H1 (cell line): ENCODE measurements at regions not wholly inside any gene's neighbourhood (a gene's known extent, or its start where the extent isn't known, plus 50 kb on each side); places are given as distances from the start of the nearest gene placed in this dataset.

Source experiments
- CTCF ChIA-PET: fragments of 300-600 bp; sonication (Branson Sonifier 250); formaldehyde crosslinking; loops from one replicate; lab custom pipeline; 2021; ENCODE audit not compliant: partially characterized antibody; lab: Charles Lee
- POLR2A ChIA-PET: fragments of 300-600 bp; sonication (Branson Sonifier 250); formaldehyde crosslinking; loops from one replicate; lab custom pipeline; 2021; ENCODE audit warnings: inconsistent platforms; ENCODE audit not compliant: partially characterized antibody; lab: Charles Lee
- DNase-seq, 2 experiments: peaks; one replicate each; pipeline versions ENCODE4 v3.0.0 to v3.0.0-alpha.2; 2010 to 2022; ENCODE audit warnings: low spot score in 2 of 2, low read depth in 1 of 2, mixed read lengths in 1 of 2
- FAIRE-seq: peaks from 2 replicates; lab custom pipeline; 2011; peaks lifted over from hg19 to GRCh38; lab: Jason Lieb, UNC
- H2AFZ ChIP-seq: 2 replicates; pipeline ENCODE4 v1.8.1; 2012; ENCODE audit warnings: low read length, inconsistent platforms
- H2AK5ac ChIP-seq: 2 replicates; pipeline ENCODE4 v1.6.1; 2013; ENCODE audit warnings: low read depth, low read length
- H2BK120ac ChIP-seq: replicated peaks from 2 replicates; pipeline ENCODE3; 2013; ENCODE audit warnings: low read depth, low read length, inconsistent platforms
- H2BK12ac ChIP-seq: 2 replicates; pipeline ENCODE4 v1.6.1; 2013; ENCODE audit warnings: low read depth, low read length
- H2BK15ac ChIP-seq: 2 replicates; pipeline ENCODE4 v1.6.1; 2013; ENCODE audit warnings: low read length
- H2BK20ac ChIP-seq: 2 replicates; pipeline ENCODE4 v1.6.1; 2013; ENCODE audit warnings: low read length
- H2BK5ac ChIP-seq: 2 replicates; pipeline ENCODE4 v1.6.1; 2013; ENCODE audit warnings: low read depth, low read length
- H3K14ac ChIP-seq: 2 replicates; pipeline ENCODE4 v1.6.1; 2013; ENCODE audit warnings: inconsistent platforms; ENCODE audit not compliant: insufficient read length
- H3K18ac ChIP-seq: 2 replicates; pipeline ENCODE4 v1.6.1; 2013; ENCODE audit warnings: low read length; ENCODE audit errors: extremely low read depth
- H3K23ac ChIP-seq: 2 replicates; pipeline ENCODE4 v1.6.1; 2013; ENCODE audit warnings: inconsistent platforms; ENCODE audit not compliant: insufficient read length
- H3K23me2 ChIP-seq: 2 replicates; pipeline ENCODE4 v1.6.1; 2013; ENCODE audit warnings: low read depth, low read length
- H3K27ac ChIP-seq: 2 replicates; pipeline ENCODE4 v1.6.1; 2011; ENCODE audit warnings: low read depth, low read length, inconsistent platforms
- H3K27me3 ChIP-seq, 4 experiments: replicated peaks in 1 of 4; 1 replicate in 1 of 4; 2 replicates in 3 of 4; pipeline versions ENCODE4 v1.6.1 to v1.8.1; 2011 to 2013; ENCODE audit warnings: low read length in 3 of 4, mild to moderate bottlenecking in 3 of 4, inconsistent platforms in 2 of 4, mixed read lengths in 2 of 4, moderate library complexity in 1 of 4; ENCODE audit not compliant: control insufficient read depth in 3 of 4, insufficient read depth in 3 of 4; ENCODE audit errors: extremely low read depth in 1 of 4
- H3K36me3 ChIP-seq, 4 experiments: 2 replicates each; pipeline versions ENCODE4 v1.6.1 to v1.8.1; 2011 to 2013; ENCODE audit warnings: mild to moderate bottlenecking in 4 of 4, low read length in 3 of 4, moderate library complexity in 2 of 4, control low read depth in 1 of 4, inconsistent platforms in 1 of 4; ENCODE audit not compliant: insufficient read depth in 4 of 4, control insufficient read depth in 2 of 4
- H3K4ac ChIP-seq: replicated peaks from 2 replicates; pipeline ENCODE3; 2013; ENCODE audit warnings: low read length, low read depth, mixed read lengths, inconsistent platforms; ENCODE audit not compliant: insufficient read length
- H3K4me1 ChIP-seq, 4 experiments: replicated peaks in 1 of 4; 1 replicate in 1 of 4; 2 replicates in 3 of 4; pipeline versions ENCODE4 v1.6.1 to v1.8.1; 2011 to 2013; ENCODE audit warnings: low read length in 3 of 4, inconsistent platforms in 2 of 4, mixed read lengths in 1 of 4; ENCODE audit not compliant: insufficient read depth in 4 of 4, control insufficient read depth in 3 of 4
- H3K4me2 ChIP-seq, 2 experiments: 2 replicates each; pipeline versions ENCODE4 v1.6.1 to v1.8.1; 2011 to 2013; ENCODE audit warnings: low read depth in 2 of 2, low read length in 2 of 2, control low read depth in 1 of 2, inconsistent platforms in 1 of 2, mild to moderate bottlenecking in 1 of 2; ENCODE audit not compliant: insufficient read depth in 1 of 2
- H3K4me3 ChIP-seq, 4 experiments: fragments of 200-600, 300-600 bp in 1 of 4; sonication (generic), shearing (Covaris generic), sonication (Bioruptor Twin) in 1 of 4; 2 replicates each; pipeline versions ENCODE4 v1.5.1 to v1.8.1; 2011 to 2016; ENCODE audit warnings: low read length in 4 of 4, low read depth in 3 of 4, control low read depth in 2 of 4, inconsistent platforms in 2 of 4, mild to moderate bottlenecking in 2 of 4, mixed read lengths in 1 of 4, moderate library complexity in 1 of 4; ENCODE audit not compliant: insufficient read depth in 2 of 4; ENCODE audit errors: extremely low read depth in 1 of 4
- H3K56ac ChIP-seq: replicated peaks from 2 replicates; pipeline ENCODE3; 2013; ENCODE audit warnings: low read depth, mild to moderate bottlenecking, mixed read lengths, low read length, inconsistent platforms; ENCODE audit not compliant: insufficient read length
- H3K79me1 ChIP-seq: 2 replicates; pipeline ENCODE4 v1.6.1; 2013; ENCODE audit warnings: low read depth, low read length, control low read depth
- H3K79me2 ChIP-seq, 2 experiments: 2 replicates each; pipeline versions ENCODE4 v1.6.1 to v1.8.1; 2012 to 2013; ENCODE audit warnings: low read length in 2 of 2, mild to moderate bottlenecking in 2 of 2, inconsistent platforms in 1 of 2; ENCODE audit not compliant: insufficient read depth in 2 of 2, control insufficient read depth in 1 of 2
- H3K9ac ChIP-seq, 4 experiments: replicated peaks in 1 of 4; 1 replicate in 1 of 4; 2 replicates in 3 of 4; pipeline versions ENCODE4 v1.6.1 to v1.8.1; 2011 to 2013; ENCODE audit warnings: low read depth in 3 of 4, low read length in 3 of 4, control low read depth in 2 of 4, mild to moderate bottlenecking in 2 of 4, moderate library complexity in 2 of 4, inconsistent platforms in 1 of 4; ENCODE audit errors: extremely low read depth in 1 of 4
- H3K9me3 ChIP-seq, 2 experiments: 2 replicates each; pipeline versions ENCODE4 v1.6.1 to v1.8.1; 2012 to 2013; ENCODE audit warnings: mild to moderate bottlenecking in 2 of 2, moderate library complexity in 2 of 2, control low read depth in 1 of 2, inconsistent platforms in 1 of 2, low read depth in 1 of 2, low read length in 1 of 2, mixed read lengths in 1 of 2; ENCODE audit not compliant: insufficient read depth in 2 of 2
- H4K20me1 ChIP-seq, 2 experiments: replicated peaks in 1 of 2; 2 replicates each; pipeline versions ENCODE3 to v1.8.1; 2011 to 2013; ENCODE audit warnings: inconsistent platforms in 2 of 2, low read length in 2 of 2, mild to moderate bottlenecking in 1 of 2; ENCODE audit not compliant: insufficient read depth in 2 of 2, control insufficient read depth in 1 of 2
- H4K5ac ChIP-seq: 2 replicates; pipeline ENCODE4 v1.6.1; 2013; ENCODE audit warnings: low read length, low read depth, mixed read lengths, inconsistent platforms; ENCODE audit not compliant: insufficient read length
- H4K8ac ChIP-seq: 2 replicates; pipeline ENCODE4 v1.8.0; 2013; ENCODE audit warnings: mild to moderate bottlenecking, moderate library complexity, low read length, inconsistent platforms; ENCODE audit not compliant: insufficient read depth; ENCODE audit errors: extremely low read depth
- H4K91ac ChIP-seq: replicated peaks from 2 replicates; pipeline ENCODE3; 2013; ENCODE audit warnings: low read length, mixed read lengths, inconsistent platforms; ENCODE audit not compliant: insufficient read length
- CHD1 ChIP-seq: IDR thresholded peaks from 2 replicates; pipeline ENCODE4 v1.6.1; 2012; ENCODE audit warnings: low read depth, low read length, improper control_type of control experiment
- JUND ChIP-seq: IDR thresholded peaks from 2 replicates; pipeline ENCODE4 v1.6.1; 2011; ENCODE audit warnings: mild to moderate bottlenecking, improper control_type of control experiment, low read length
- KDM1A ChIP-seq: fragments of 200-600, 300-600 bp; sonication (generic); IDR thresholded peaks from 2 replicates; pipeline ENCODE4 v1.7.1; 2016; ENCODE audit warnings: mild to moderate bottlenecking, low read length, borderline replicate concordance
- NANOG ChIP-seq: IDR thresholded peaks from 2 replicates; pipeline ENCODE4 v1.6.1; 2011; ENCODE audit warnings: low read length, low read depth, mild to moderate bottlenecking, inconsistent platforms; ENCODE audit not compliant: insufficient read depth, poor library complexity, severe bottlenecking
- SUZ12 ChIP-seq: fragments of 200-600 bp; sonication (generic); IDR thresholded peaks from 2 replicates; pipeline ENCODE4 v1.6.1; 2012; ENCODE audit warnings: mild to moderate bottlenecking, inconsistent platforms, low read length, moderate library complexity, mixed read lengths
- WGBS, 2 experiments: shearing (Covaris generic) in 1 of 2; methylation state at CpG; one replicate each; pipeline versions ENCODE4 v1.1.6 to v1.1.7; 2013 to 2015; ENCODE audit warnings: low lambda C conversion rate in 2 of 2, mixed read lengths in 2 of 2, inconsistent platforms in 1 of 2, low coverage in 1 of 2, missing lambda C conversion rate in 1 of 2; ENCODE audit not compliant: insufficient replicate concordance in 2 of 2, insufficient coverage in 1 of 2, insufficient read length in 1 of 2; ENCODE audit errors: extremely low coverage in 1 of 2, missing lambda C conversion rate in 1 of 2; 5-methylcytosine and 5-hydroxymethylcytosine counted together
- TF ChIP-seq, protein P1 (sequence below): IDR thresholded peaks from 2 replicates; pipeline ENCODE4 v1.6.1; 2011; ENCODE audit warnings: low read length, improper control_type of control experiment

DNA sequence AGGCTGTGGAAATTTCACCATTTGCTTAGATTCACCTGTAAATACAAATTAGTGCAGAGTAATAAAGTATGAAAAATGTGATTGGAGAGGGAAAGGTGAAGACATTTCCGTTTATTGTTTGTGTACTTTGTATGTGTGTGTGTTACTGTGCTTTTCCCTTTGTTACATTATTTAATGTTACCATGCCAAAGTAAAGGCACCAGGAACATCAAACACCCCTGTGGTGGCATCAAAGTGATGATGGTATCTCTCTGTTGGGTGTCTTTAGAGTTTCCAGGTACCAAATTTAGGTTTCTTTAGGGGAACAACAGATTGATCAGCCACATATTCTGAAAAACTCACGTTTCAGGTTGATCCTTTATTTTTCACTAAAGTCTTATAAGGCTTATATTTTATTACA lies 189.0 kb upstream of the FBXO33 start:
- TF ChIP-seq SUZ12 (no peak), CHD1 (no peak), NANOG (no peak), KDM1A (no peak), JUND (no peak)
- TF ChIP-seq, protein P1, sequence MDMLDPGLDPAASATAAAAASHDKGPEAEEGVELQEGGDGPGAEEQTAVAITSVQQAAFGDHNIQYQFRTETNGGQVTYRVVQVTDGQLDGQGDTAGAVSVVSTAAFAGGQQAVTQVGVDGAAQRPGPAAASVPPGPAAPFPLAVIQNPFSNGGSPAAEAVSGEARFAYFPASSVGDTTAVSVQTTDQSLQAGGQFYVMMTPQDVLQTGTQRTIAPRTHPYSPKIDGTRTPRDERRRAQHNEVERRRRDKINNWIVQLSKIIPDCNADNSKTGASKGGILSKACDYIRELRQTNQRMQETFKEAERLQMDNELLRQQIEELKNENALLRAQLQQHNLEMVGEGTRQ: no peak
- H2AK5ac ChIP-seq: no peak overlapping the region
- no peak overlapping the region for H2BK20ac ChIP-seq
- no peak for DNase-seq
- H3K56ac ChIP-seq: no peak overlapping the region
- H4K8ac ChIP-seq: no peak overlapping the region
- H3K18ac ChIP-seq: no peak overlapping the region
- no peak overlapping the region for H4K5ac ChIP-seq
- no peak overlapping the region for H2BK15ac ChIP-seq
- CTCF ChIA-PET: no interaction called here
- no peak for FAIRE-seq
- no peak overlapping the region for H3K14ac ChIP-seq
- H2BK12ac ChIP-seq: no peak overlapping the region
- H2AFZ ChIP-seq: no peak overlapping the region
- H4K20me1 ChIP-seq: no peaks in the 10 kb centered on the region
- H3K36me3 ChIP-seq: no peaks in the 10 kb centered on the region
- H3K23me2 ChIP-seq: no peaks in the 10 kb centered on the region
- no peak overlapping the region for H3K4me3 ChIP-seq
- no peak overlapping the region for H3K23ac ChIP-seq
- no peaks in the 10 kb centered on the region for H3K27me3 ChIP-seq
- POLR2A ChIA-PET: no interaction called here
- no peak overlapping the region for H2BK120ac ChIP-seq
- H3K4me1 ChIP-seq: no peaks in the 10 kb centered on the region
- H3K79me1 ChIP-seq: no peaks in the 10 kb centered on the region
- no peak overlapping the region for H3K9ac ChIP-seq
- H3K79me2 ChIP-seq: no peaks in the 10 kb centered on the region
- 82% methylated on average over 2 of the region's 2 CpGs; no CpG with 5 or more reads in 1 of the 2 experiments for WGBS, 2 experiments
- no peak overlapping the region for H2BK5ac ChIP-seq
- H4K91ac ChIP-seq: no peak overlapping the region
- no peak overlapping the region for H3K4ac ChIP-seq
- H3K27ac ChIP-seq: no peak overlapping the region
- H3K4me2 ChIP-seq: no peak overlapping the region
- H3K9me3 ChIP-seq: no peaks in the 10 kb centered on the region; a peak in 1 of 4 replicates
